BE2C (cell line): ENCODE measurements at regions not wholly inside any gene's neighbourhood (a gene's known extent, or its start where the extent isn't known, plus 50 kb on each side); places are given as distances from the start of the nearest gene placed in this dataset.

Experiments
- DNase-seq: peaks from one replicate; pipeline ENCODE4 v3.0.0-alpha.2; 2020
- H3K27me3 ChIP-seq: fragments of 250-450 bp; sonication (Bioruptor Pico); 2 replicates; pipeline ENCODE4 v1.5.1; 2020; ENCODE audit warnings: mild to moderate bottlenecking
- H3K36me3 ChIP-seq: fragments of 250-450 bp; sonication (Bioruptor Pico); 2 replicates; pipeline ENCODE4 v1.5.1; 2020; ENCODE audit warnings: mild to moderate bottlenecking
- H3K4me1 ChIP-seq: fragments of 250-450 bp; sonication (Bioruptor Pico); 2 replicates; pipeline ENCODE4 v1.5.1; 2020
- H3K4me3 ChIP-seq: 2 replicates; pipeline ENCODE4 v1.5.1; 2011; ENCODE audit warnings: low read depth, low read length
- H3K9me3 ChIP-seq: fragments of 250-450 bp; sonication (Bioruptor Pico); 2 replicates; pipeline ENCODE4 v1.5.1; 2020
- CTCF ChIP-seq: IDR thresholded peaks from 2 replicates; pipeline ENCODE4 v1.5.1; 2012; ENCODE audit warnings: mild to moderate bottlenecking, low read depth, low read length

- TF ChIP-seq CTCF: no peak
- no peak overlapping the region for H3K4me3 ChIP-seq
- DNase-seq: no peak
- no peaks in the 10 kb centered on the region for H3K27me3 ChIP-seq
- H3K36me3 ChIP-seq: no peaks in the 10 kb centered on the region
- H3K9me3 ChIP-seq: no peaks in the 10 kb centered on the region
- no peaks in the 10 kb centered on the region; the same call in 1 of the 2 replicates for H3K4me1 ChIP-seq
Observed at GRCh38 chr13:82036602-82037001, 1695.7 kb upstream of the SPRY2 start.

- H3K36me3 ChIP-seq: no peaks in the 10 kb centered on the region
- DNase-seq: no peak
- H3K4me3 ChIP-seq: no peak overlapping the region
- 0 out of 2 replicates have a peak, but pooled peaks cover 3% of the 10 kb centered on the region for H3K4me1 ChIP-seq
- H3K27me3 ChIP-seq: no peaks in the 10 kb centered on the region
- TF ChIP-seq CTCF: no peak
- no peaks in the 10 kb centered on the region for H3K9me3 ChIP-seq
Observed at GRCh38 chr13:82011355-82011754, 1670.4 kb upstream of the SPRY2 start.

GRCh38 chr13:82010780-82011179 is 1669.9 kb upstream of the SPRY2 start:
- no peak for TF ChIP-seq CTCF
- Histone ChIP-seq H3K36me3 (no peaks in the 10 kb centered on the region), H3K4me3 (no peak overlapping the region), H3K27me3 (no peaks in the 10 kb centered on the region), H3K4me1 (0 out of 2 replicates have a peak, but pooled peaks cover 3% of the 10 kb centered on the region), H3K9me3 (no peaks in the 10 kb centered on the region)
- DNase-seq: no peak

GRCh38 chr13:82002710-82003109 is 1661.8 kb upstream of the SPRY2 start:
- DNase-seq: no peak
- Histone ChIP-seq H3K4me1 (0 out of 2 replicates have a peak, but pooled peaks cover 6% of the 10 kb centered on the region), H3K36me3 (no peaks in the 10 kb centered on the region), H3K9me3 (no peaks in the 10 kb centered on the region), H3K4me3 (no peak overlapping the region), H3K27me3 (no peaks in the 10 kb centered on the region)
- TF ChIP-seq CTCF: no peak

- Histone ChIP-seq H3K9me3 (no peaks in the 10 kb centered on the region), H3K36me3 (no peaks in the 10 kb centered on the region), H3K27me3 (no peaks in the 10 kb centered on the region), H3K4me3 (no peak overlapping the region), H3K4me1 (no peaks in the 10 kb centered on the region)
- no peak for TF ChIP-seq CTCF
- no peak for DNase-seq
Observed at GRCh38 chr13:81995316-81995715, 1654.4 kb upstream of the SPRY2 start.

- Histone ChIP-seq H3K36me3 (no peaks in the 10 kb centered on the region), H3K9me3 (no peaks in the 10 kb centered on the region), H3K4me1 (no peaks in the 10 kb centered on the region), H3K27me3 (no peaks in the 10 kb centered on the region), H3K4me3 (no peak overlapping the region)
- no peak for TF ChIP-seq CTCF
- no peak for DNase-seq
Observed at GRCh38 chr13:81990652-81991051, 1649.7 kb upstream of the SPRY2 start.
